ENCODE measurements at regions not wholly inside any gene's neighbourhood (a gene's known extent, or its start where the extent isn't known, plus 50 kb on each side); places are given as distances from the start of the nearest gene placed in this dataset.
"Not testable (repeated sequence)": the region's sequence is repeated elsewhere in the genome, so short reads cannot be mapped to it uniquely, and the experiment has no call there.

DNA sequence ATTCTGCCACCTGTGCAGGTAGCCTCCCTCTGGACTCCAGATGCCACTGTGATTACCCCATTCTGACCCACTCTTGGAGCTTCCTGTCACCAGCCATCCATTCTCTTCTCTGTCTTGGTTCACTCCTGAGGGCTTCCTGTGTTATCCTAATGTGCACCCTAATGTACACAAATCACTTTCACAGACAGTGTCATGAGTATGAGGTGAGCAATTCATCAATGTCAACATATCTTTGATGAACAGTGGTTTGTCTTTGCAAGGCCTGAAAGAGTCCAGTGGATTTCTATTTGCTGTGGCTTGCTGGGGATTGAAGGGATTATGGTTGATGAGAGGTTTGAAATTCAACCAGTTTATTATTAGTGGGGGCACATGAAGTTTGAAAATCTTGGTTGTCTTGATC, 63.8 kb upstream of the EEF1E1 start:
- no peaks in the 10 kb centered on the region for H3K9me2 ChIP-seq
- POLR2A ChIA-PET = no interaction called here

GRCh38 chr6:8165008-8165407, 62.7 kb upstream of the EEF1E1 start:
- H3K9me3 ChIP-seq; POLR2A ChIA-PET; H3K27ac ChIP-seq (ENCODE audit: low read depth in 2 of 2, low read length in 1 of 2); H3K79me2 ChIP-seq (ENCODE audit: insufficient read depth); H3K4me1 ChIP-seq (ENCODE audit: control insufficient read depth in 1 of 2, insufficient read depth in 2 of 2, low read depth in 1 of 2, low read length in 1 of 2); H3K27me3 ChIP-seq (ENCODE audit: insufficient read depth); H3K9me2 ChIP-seq; H3F3A ChIP-seq (replicated peaks; ENCODE audit: insufficient read depth); H3K4me3 ChIP-seq (ENCODE audit: low read depth in 2 of 2, low read length in 1 of 2); H3K36me3 ChIP-seq (replicated peaks in 1 of 2; ENCODE audit: control insufficient read depth in 1 of 2, insufficient read depth in 2 of 2, low read length in 1 of 2); H3K9ac ChIP-seq; H2AFZ ChIP-seq (ENCODE audit: low read depth); H4K20me1 ChIP-seq (ENCODE audit: insufficient read depth); DNase-seq; H3K4me2 ChIP-seq: not testable (repeated sequence)
- CTCF ChIA-PET = interaction anchor here (1.5 kb wide), 2 partner anchors 34 to 54 kb away, joined by 3 to 4 read pairs; no protein-coding TSS in a partner anchor
- WGBS (ENCODE audit: low lambda C conversion rate) = 78% methylated on average over 17 of the region's 17 CpGs

More for the DNA sequence above, 63.8 kb upstream of the EEF1E1 start:
- Histone ChIP-seq H3K79me2 (ENCODE audit: insufficient read depth) (no peaks in the 10 kb centered on the region), H3F3A (replicated peaks; ENCODE audit: insufficient read depth) (no peaks in the 10 kb centered on the region), H3K27me3 (ENCODE audit: insufficient read depth) (no peaks in the 10 kb centered on the region), H3K9me3 (no peaks in the 10 kb centered on the region), H4K20me1 (ENCODE audit: insufficient read depth) (no peaks in the 10 kb centered on the region), H3K4me1 (ENCODE audit: control insufficient read depth in 1 of 2, insufficient read depth in 2 of 2, low read depth in 1 of 2, low read length in 1 of 2) (no peaks in the 10 kb centered on the region), H3K36me3 (replicated peaks in 1 of 2; ENCODE audit: control insufficient read depth in 1 of 2, insufficient read depth in 2 of 2, low read length in 1 of 2) (no peaks in the 10 kb centered on the region), H2AFZ (ENCODE audit: low read depth) (no peak overlapping the region), H3K9ac (no peak overlapping the region), H3K4me2 (no peak overlapping the region), H3K4me3 (ENCODE audit: low read depth in 2 of 2, low read length in 1 of 2) (no peak overlapping the region), H3K27ac (ENCODE audit: low read depth in 2 of 2, low read length in 1 of 2) (no peak overlapping the region)
- DNase-seq = no peak
- CTCF ChIA-PET = interaction anchor here (1.0 to 1.5 kb wide), 3 partner anchors 14 to 53 kb away, joined by 3 to 5 read pairs (median 3); no protein-coding TSS in a partner anchor
- TF ChIP-seq, protein P1, sequence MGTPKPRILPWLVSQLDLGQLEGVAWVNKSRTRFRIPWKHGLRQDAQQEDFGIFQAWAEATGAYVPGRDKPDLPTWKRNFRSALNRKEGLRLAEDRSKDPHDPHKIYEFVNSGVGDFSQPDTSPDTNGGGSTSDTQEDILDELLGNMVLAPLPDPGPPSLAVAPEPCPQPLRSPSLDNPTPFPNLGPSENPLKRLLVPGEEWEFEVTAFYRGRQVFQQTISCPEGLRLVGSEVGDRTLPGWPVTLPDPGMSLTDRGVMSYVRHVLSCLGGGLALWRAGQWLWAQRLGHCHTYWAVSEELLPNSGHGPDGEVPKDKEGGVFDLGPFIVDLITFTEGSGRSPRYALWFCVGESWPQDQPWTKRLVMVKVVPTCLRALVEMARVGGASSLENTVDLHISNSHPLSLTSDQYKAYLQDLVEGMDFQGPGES (IDR thresholded peaks at IDR 0.05; ENCODE audit: low read depth, low read length) = no peak
- no peak for TF ChIP-seq GABPA (IDR thresholded peaks at IDR 0.05; ENCODE audit: low read depth)
- no peak for TF ChIP-seq SIN3A (IDR thresholded peaks at IDR 0.05; ENCODE audit: borderline replicate concordance, low read depth, low read length)
- TF ChIP-seq USF1 (IDR thresholded peaks at IDR 0.05; ENCODE audit: borderline replicate concordance, low read depth) = no peak
- no peak for TF ChIP-seq FOXM1 (IDR thresholded peaks at IDR 0.05; ENCODE audit: low read depth)
- TF ChIP-seq FOSL2 (IDR thresholded peaks at IDR 0.05; ENCODE audit: borderline replicate concordance, low read depth) = no peak
- no peak for TF ChIP-seq ZBTB33 (IDR thresholded peaks at IDR 0.05; ENCODE audit: borderline replicate concordance, low read depth)
- no peak for TF ChIP-seq USF2 (IDR thresholded peaks at IDR 0.05; ENCODE audit: borderline replicate concordance, low read depth, low read length)
- no peak for TF ChIP-seq CHD2 (IDR thresholded peaks at IDR 0.05; ENCODE audit: low read length, partially characterized antibody)
- no peak for TF ChIP-seq NFIC (IDR thresholded peaks at IDR 0.05; ENCODE audit: borderline replicate concordance)

DNA sequence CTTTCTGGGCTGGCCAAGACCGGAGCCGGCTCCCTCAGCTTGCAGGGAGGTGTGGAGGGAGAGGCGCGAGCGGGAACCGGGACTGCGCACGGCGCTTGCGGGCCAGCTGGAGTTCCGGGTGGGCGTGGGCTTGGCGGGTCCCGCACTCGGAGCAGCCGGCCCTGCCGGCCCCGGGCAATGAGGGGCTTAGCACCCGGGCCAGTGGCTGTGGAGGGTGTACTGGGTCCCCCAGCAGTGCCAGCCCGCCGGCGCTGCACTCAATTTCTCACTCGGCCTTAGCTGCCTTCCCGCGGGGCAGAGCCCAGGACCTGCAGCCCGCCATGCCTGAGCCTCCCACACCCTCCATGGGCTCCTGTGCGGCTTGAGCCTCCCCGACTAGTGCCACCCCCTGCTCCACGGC, 61.9 kb upstream of the EEF1E1 start:
- H3K4me1 ChIP-seq (ENCODE audit: control insufficient read depth in 1 of 2, insufficient read depth in 2 of 2, low read depth in 1 of 2, low read length in 1 of 2); H4K20me1 ChIP-seq (ENCODE audit: insufficient read depth); H2AFZ ChIP-seq (ENCODE audit: low read depth); H3K9ac ChIP-seq; POLR2A ChIA-PET; H3K4me3 ChIP-seq (ENCODE audit: low read depth in 2 of 2, low read length in 1 of 2); H3F3A ChIP-seq (replicated peaks; ENCODE audit: insufficient read depth); H3K27ac ChIP-seq (ENCODE audit: low read depth in 2 of 2, low read length in 1 of 2); H3K79me2 ChIP-seq (ENCODE audit: insufficient read depth); H3K27me3 ChIP-seq (ENCODE audit: insufficient read depth); H3K9me3 ChIP-seq; H3K4me2 ChIP-seq; DNase-seq; H3K36me3 ChIP-seq (replicated peaks in 1 of 2; ENCODE audit: control insufficient read depth in 1 of 2, insufficient read depth in 2 of 2, low read length in 1 of 2); H3K9me2 ChIP-seq: not testable (repeated sequence)
- 87% methylated on average over 19 of the region's 29 CpGs for WGBS (ENCODE audit: low lambda C conversion rate)
- CTCF ChIA-PET = interaction anchor here (1.5 kb wide), 1 partner anchor 55 kb away, joined by 4 read pairs; no protein-coding TSS in a partner anchor
